Ascending aorta (tissue), 2 donors: ENCODE measurements at regions not wholly inside any gene's neighbourhood (a gene's known extent, or its start where the extent isn't known, plus 50 kb on each side); places are given as distances from the start of the nearest gene placed in this dataset.

Experiments used
- DNase-seq, 2 donors: peaks; one replicate each; pipeline ENCODE4 v3.0.0-alpha.2; 2019; ENCODE audit warnings: low spot score in 2 of 2
- H3K27ac ChIP-seq, 2 donors: fragments of 200-600 bp; sonication (generic); one replicate each; pipeline ENCODE4 v1.5.1; 2016 to 2017; ENCODE audit warnings: mild to moderate bottlenecking in 1 of 2
- H3K27me3 ChIP-seq: fragments of 200-600 bp; sonication (generic); one replicate; pipeline ENCODE4 v1.5.1; 2017
- H3K36me3 ChIP-seq, 2 donors: fragments of 200-600 bp; sonication (generic); one replicate each; pipeline ENCODE4 v1.5.1; 2016
- H3K4me1 ChIP-seq, 2 donors: fragments of 200-600 bp; sonication (generic); one replicate each; pipeline ENCODE4 v1.5.1; 2016 to 2017; ENCODE audit warnings: mild to moderate bottlenecking in 1 of 2
- H3K4me3 ChIP-seq, 2 donors: fragments of 200-600 bp; sonication (generic); one replicate each; pipeline ENCODE4 v1.5.1; 2016 to 2017; ENCODE audit warnings: mild to moderate bottlenecking in 1 of 2
- H3K9me3 ChIP-seq, 2 donors: fragments of 200-600 bp; sonication (generic); one replicate each; pipeline ENCODE4 v1.5.1; 2016
- CTCF ChIP-seq, 3 experiments: fragments of 200-600 bp in 2 of 3; fragments of 450-650 bp in 1 of 3; sonication (generic) in 2 of 3; IDR thresholded peaks; one replicate each; pipeline ENCODE4 v1.5.1; 2016 to 2019; ENCODE audit warnings: antibody characterized with exemption in 3 of 3, mild to moderate bottlenecking in 1 of 3, moderate library complexity in 1 of 3
- intact Hi-C: fragments of 100-400 bp; cut with DNase I; formaldehyde crosslinking; loops from one replicate; pipeline ENCODE4 v1.15.1; 2023

DNA sequence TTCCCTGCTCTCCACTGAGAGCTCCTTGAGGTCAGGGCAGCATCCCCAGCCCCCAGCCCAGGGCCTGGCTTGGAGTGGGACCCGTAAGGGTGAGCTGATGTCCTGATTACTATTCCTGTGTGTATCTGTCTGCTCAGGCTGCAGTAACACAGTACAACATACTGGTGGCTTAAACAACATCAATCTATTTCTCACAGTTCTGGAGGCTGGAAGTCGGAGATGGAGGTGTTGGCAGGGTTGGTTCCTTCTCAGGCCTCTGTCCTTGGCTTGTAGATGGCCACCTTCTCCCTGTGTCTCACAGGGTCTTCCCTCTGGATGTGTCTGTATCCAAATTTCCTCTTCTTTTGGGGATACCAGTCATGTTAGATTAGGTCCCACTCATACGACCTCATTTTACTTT is 246.4 kb upstream of the POU3F1 start:
- Histone ChIP-seq H3K4me1 (no peaks in the 10 kb centered on the region), H3K4me3 (no peak overlapping the region), H3K27ac (no peak overlapping the region), H3K9me3 (no peaks in the 10 kb centered on the region), H3K36me3 (no peaks in the 10 kb centered on the region), H3K27me3 (no peaks in the 10 kb centered on the region)
- DNase-seq, result no peak
- intact Hi-C loops, result no loop called here
- TF ChIP-seq CTCF (IDR thresholded peaks at IDR 0.05), result no peak

DNA sequence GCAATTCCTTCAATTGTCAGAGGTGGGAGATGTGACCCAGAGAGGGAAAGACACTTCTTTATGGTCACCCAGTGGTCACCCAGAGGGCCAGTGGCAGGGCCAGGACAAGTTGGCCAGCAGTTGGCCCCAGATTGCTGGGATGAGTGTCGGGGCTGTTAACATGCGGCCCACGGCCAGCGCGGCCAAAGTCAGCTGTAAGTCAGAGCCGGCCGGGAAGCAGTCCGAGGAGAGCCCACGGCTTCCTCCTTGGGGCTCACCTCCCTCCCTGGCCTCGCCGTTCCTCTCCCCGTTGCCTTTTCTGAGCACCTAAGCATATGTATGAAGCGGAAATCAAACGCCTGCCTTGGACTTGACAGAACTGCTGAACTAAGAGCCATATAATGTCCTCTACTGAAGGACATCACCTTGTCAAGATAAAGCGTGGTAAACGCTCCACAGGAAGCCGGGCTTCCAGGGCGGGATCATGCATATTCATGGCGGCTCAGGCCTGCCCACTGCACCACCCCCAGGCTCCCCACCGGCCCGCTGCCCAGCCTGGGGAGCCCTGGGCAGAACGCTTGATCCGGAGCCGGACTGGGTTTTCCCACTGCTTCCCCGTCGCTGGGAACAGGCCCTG is 245.4 kb upstream of the POU3F1 start:
- no peak for DNase-seq
- peak overlapping the region in 1 of 2 donors; percentile 20 for H3K4me3 ChIP-seq
- H3K9me3 ChIP-seq, result no peaks in the 10 kb centered on the region
- no peaks in the 10 kb centered on the region for H3K36me3 ChIP-seq
- intact Hi-C loops, result no loop called here
- no peak overlapping the region for H3K27ac ChIP-seq
- no peak for TF ChIP-seq CTCF (IDR thresholded peaks at IDR 0.05)
- no peaks in the 10 kb centered on the region for H3K27me3 ChIP-seq
- H3K4me1 ChIP-seq, result no peaks in the 10 kb centered on the region

GRCh38 chr1:38291336-38291735 is 244.7 kb upstream of the POU3F1 start:
- no peaks in the 10 kb centered on the region for H3K4me1 ChIP-seq
- no peak for TF ChIP-seq CTCF (IDR thresholded peaks at IDR 0.05)

DNA sequence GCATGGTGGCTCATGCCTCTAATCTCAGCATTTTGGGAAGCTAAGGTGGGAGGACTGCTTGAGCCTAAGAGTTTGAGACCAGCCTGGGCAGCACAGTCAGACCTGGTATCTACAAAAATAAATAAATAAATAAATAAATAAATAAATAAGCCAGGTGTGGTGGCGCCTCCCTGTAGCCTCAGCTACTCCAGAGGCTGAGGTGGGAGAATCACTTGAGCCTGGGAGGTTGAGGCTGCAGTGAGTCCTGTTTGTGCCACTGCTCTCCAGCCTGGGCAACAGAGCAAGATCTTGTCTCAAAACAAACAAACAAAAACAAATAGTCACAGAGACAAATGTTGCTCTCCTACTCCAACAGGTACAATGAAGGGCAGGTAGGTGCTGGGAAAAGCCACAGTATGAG is 242.4 kb upstream of the POU3F1 start:
- Histone ChIP-seq H3K4me3 (no peak overlapping the region), H3K27ac (no peak overlapping the region), H3K9me3 (no peaks in the 10 kb centered on the region), H3K36me3 (no peaks in the 10 kb centered on the region), H3K4me1 (no peaks in the 10 kb centered on the region), H3K27me3 (no peaks in the 10 kb centered on the region)
- TF ChIP-seq CTCF (IDR thresholded peaks at IDR 0.05), result no peak
- intact Hi-C loops, result no loop called here
- DNase-seq, result no peak

More at GRCh38 chr1:38291336-38291735, 244.7 kb upstream of the POU3F1 start:
- H3K27ac ChIP-seq, result no peak overlapping the region
- H3K27me3 ChIP-seq, result no peaks in the 10 kb centered on the region
- H3K36me3 ChIP-seq, result no peaks in the 10 kb centered on the region
- no peak for DNase-seq
- no peak overlapping the region for H3K4me3 ChIP-seq
- H3K9me3 ChIP-seq, result no peaks in the 10 kb centered on the region
- intact Hi-C loops, result no loop called here

GRCh38 chr1:38287547-38287946 is 241.0 kb upstream of the POU3F1 start:
- H3K9me3 ChIP-seq, result no peaks in the 10 kb centered on the region
- H3K4me1 ChIP-seq, result no peaks in the 10 kb centered on the region
- intact Hi-C loops, result no loop called here
- no peak for DNase-seq
- no peaks in the 10 kb centered on the region for H3K27me3 ChIP-seq
- no peak overlapping the region for H3K27ac ChIP-seq
- TF ChIP-seq CTCF (IDR thresholded peaks at IDR 0.05), result no peak
- H3K4me3 ChIP-seq, result no peak overlapping the region
- H3K36me3 ChIP-seq, result no peaks in the 10 kb centered on the region

DNA sequence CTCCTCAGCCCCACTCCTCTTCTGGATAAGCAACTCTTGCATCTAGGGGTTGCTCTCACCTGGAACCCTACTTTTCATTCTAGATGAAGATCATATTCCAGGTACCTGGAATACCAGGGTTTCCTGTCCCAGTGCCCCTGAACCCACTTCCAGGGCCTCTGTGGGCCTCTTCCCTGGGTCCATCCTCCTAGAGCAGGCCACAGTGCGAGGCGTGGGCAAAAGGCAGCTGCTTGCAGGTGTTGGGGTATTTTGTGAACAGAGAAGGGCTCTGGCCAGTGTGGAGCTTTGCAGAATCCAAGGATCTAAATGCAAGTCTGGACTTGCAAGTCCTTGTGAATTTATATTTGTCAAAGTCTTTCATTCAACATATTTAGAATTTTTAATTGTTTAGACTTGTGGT is 240.4 kb upstream of the POU3F1 start:
- Histone ChIP-seq H3K36me3 (no peaks in the 10 kb centered on the region), H3K27me3 (no peaks in the 10 kb centered on the region), H3K27ac (no peak overlapping the region), H3K4me3 (no peak overlapping the region), H3K9me3 (no peaks in the 10 kb centered on the region), H3K4me1 (no peaks in the 10 kb centered on the region)
- no peak for DNase-seq
- intact Hi-C loops, result no loop called here
- TF ChIP-seq CTCF (IDR thresholded peaks at IDR 0.05), result no peak
